Stomach (tissue), 8 donors: ENCODE measurements at regions not wholly inside any gene's neighbourhood (a gene's known extent, or its start where the extent isn't known, plus 50 kb on each side); places are given as distances from the start of the nearest gene placed in this dataset.
"Not testable (repeated sequence)": the region's sequence is repeated elsewhere in the genome, so short reads cannot be mapped to it uniquely, and the experiment has no call there.

Source experiments
- DNase-seq, 2 donors: peaks; one replicate each; pipeline versions ENCODE4 v3.0.0 to v3.0.0-alpha.2; 2013 to 2019
- H3K27ac ChIP-seq, 5 donors: fragments of 200-600 bp in 4 of 5; sonication (generic) in 4 of 5; one replicate each; pipeline ENCODE4 v1.5.1; 2013 to 2019; ENCODE audit warnings: mild to moderate bottlenecking in 1 of 5, moderate library complexity in 1 of 5
- H3K27me3 ChIP-seq, 3 donors: fragments of 200-600 bp; sonication (generic); one replicate each; pipeline ENCODE4 v1.5.1; 2017 to 2019; ENCODE audit warnings: mixed run types in 1 of 3
- H3K36me3 ChIP-seq, 4 donors: fragments of 200-600 bp; sonication (generic); 1 replicate in 3 of 4; 2 replicates in 1 of 4; pipeline ENCODE4 v1.5.1; 2016 to 2019
- H3K4me1 ChIP-seq, 4 donors: fragments of 200-600 bp; sonication (generic); one replicate each; pipeline ENCODE4 v1.5.1; 2016 to 2019
- H3K4me3 ChIP-seq, 4 donors: fragments of 200-600 bp; sonication (generic) in 3 of 4; one replicate each; pipeline ENCODE4 v1.5.1; 2016 to 2019; ENCODE audit warnings: mild to moderate bottlenecking in 1 of 4
- H3K9me3 ChIP-seq, 4 donors: fragments of 200-600 bp; sonication (generic); one replicate each; pipeline ENCODE4 v1.5.1; 2016 to 2019
- EP300 ChIP-seq: sonication (generic); formaldehyde crosslinking; IDR thresholded peaks from one replicate; pipeline ENCODE4 v1.6.1; 2017; ENCODE audit warnings: antibody characterized with exemption
- POLR2A ChIP-seq, 4 donors: fragments of 450-650 bp; IDR thresholded peaks; one replicate each; pipeline ENCODE4 v1.6.1; 2016; ENCODE audit warnings: antibody characterized with exemption in 4 of 4, control low read depth in 2 of 4, mild to moderate bottlenecking in 1 of 4, moderate library complexity in 1 of 4
- POLR2AphosphoS5 ChIP-seq, 3 donors: sonication (generic); formaldehyde crosslinking; IDR thresholded peaks; one replicate each; pipeline ENCODE4 v1.6.1; 2016; ENCODE audit warnings: antibody characterized with exemption in 3 of 3
- WGBS, 5 donors: extraction: QIAGEN DNeasy Blood & Tissue Kit in 3 of 5; methylation state at CpG; one replicate each; pipeline versions ENCODE4 v1.1.5 to v1.1.7; 2013 to 2018; 5-methylcytosine and 5-hydroxymethylcytosine counted together
- intact Hi-C: fragments of 100-400 bp; cut with DNase I; formaldehyde crosslinking; loops from one replicate; pipeline ENCODE4 v1.15.1; 2023; ENCODE audit warnings: low total_unique reads
- TF ChIP-seq, protein P1 (sequence below), 7 experiments: fragments of 450-650 bp in 4 of 7; fragments of 200-600 bp in 3 of 7; sonication (generic) in 3 of 7; IDR thresholded peaks; one replicate each; pipeline ENCODE4 v1.5.1; 2016 to 2019; ENCODE audit warnings: antibody characterized with exemption in 7 of 7, control low read depth in 2 of 7, mild to moderate bottlenecking in 1 of 7
- donor health status: healthy with polysubstance abuse.
- donor health status: Bipolar disorder and iron deficiency.
- donor health status: healthy.

DNA sequence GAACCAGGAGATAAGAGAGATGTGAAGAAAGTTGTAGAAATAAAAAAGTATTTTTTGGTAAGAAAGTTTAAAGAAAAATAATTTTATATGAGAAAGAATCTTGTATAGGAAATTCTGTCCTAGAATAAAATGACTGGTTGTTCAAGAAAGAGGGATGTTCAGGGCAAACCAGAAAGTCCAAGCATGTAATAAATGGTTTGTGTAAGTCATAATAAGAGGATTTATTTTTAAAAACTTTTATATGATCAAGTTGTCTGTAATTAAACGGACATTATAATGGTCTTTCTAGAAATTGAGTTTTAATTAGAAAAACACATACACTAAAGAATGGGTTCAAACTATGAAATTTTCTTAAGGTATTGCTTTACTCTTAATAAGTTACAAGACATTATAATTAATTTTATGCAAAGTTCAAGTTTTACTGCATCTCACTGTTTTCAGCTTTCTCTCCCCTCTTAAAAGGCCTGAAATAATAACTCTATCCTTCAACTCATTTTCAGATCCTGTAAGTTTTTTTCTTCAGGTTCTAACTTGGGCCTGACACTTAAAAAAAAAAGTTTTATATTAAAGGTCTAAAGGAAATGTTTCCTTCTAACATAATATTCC is 56.1 kb upstream of the ZNF300 start:
- Histone ChIP-seq H3K27me3 (peaks cover 0 to 7% (median 0%) of the 10 kb centered on the region in 3 donors), H3K9me3 (peaks cover 0 to 72% (median 47%) of the 10 kb centered on the region in 4 donors), H3K27ac (no peak overlapping the region), H3K4me1 (no peaks in the 10 kb centered on the region), H3K4me3 (no peak overlapping the region), H3K36me3 (no peaks in the 10 kb centered on the region)
- TF ChIP-seq POLR2A (IDR thresholded peaks at IDR 0.05) (no peak), EP300 (no peak), POLR2AphosphoS5 (IDR thresholded peaks at IDR 0.05) (no peak)
- TF ChIP-seq, protein P1, sequence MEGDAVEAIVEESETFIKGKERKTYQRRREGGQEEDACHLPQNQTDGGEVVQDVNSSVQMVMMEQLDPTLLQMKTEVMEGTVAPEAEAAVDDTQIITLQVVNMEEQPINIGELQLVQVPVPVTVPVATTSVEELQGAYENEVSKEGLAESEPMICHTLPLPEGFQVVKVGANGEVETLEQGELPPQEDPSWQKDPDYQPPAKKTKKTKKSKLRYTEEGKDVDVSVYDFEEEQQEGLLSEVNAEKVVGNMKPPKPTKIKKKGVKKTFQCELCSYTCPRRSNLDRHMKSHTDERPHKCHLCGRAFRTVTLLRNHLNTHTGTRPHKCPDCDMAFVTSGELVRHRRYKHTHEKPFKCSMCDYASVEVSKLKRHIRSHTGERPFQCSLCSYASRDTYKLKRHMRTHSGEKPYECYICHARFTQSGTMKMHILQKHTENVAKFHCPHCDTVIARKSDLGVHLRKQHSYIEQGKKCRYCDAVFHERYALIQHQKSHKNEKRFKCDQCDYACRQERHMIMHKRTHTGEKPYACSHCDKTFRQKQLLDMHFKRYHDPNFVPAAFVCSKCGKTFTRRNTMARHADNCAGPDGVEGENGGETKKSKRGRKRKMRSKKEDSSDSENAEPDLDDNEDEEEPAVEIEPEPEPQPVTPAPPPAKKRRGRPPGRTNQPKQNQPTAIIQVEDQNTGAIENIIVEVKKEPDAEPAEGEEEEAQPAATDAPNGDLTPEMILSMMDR (IDR thresholded peaks at IDR 0.05) = no peak
- no peak for DNase-seq
- intact Hi-C loops = no loop called here
- 39 to 94% (median 53%) methylated on average over 1 of the region's 1 CpG for WGBS, 5 donors

DNA sequence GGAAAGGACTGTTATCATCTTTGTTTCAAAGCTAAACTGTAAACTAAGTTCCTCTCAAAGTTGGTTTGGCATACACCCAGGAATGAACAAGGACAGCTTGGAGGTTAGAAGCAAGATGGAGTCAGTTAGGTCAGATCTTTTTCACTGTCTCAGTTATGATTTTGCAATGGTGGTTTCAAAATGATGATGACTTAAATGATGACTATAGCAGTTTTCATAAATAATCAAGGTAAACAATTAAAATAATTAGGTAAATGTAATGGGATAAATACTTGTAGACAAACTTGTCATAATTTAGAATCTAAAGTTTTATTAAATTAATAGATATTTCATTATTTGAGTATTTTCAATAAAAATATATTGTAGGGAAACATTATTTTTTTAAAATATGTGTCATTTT is 55.5 kb upstream of the ZNF300 start:
- H3K36me3 ChIP-seq, H3K27ac ChIP-seq, H3K4me3 ChIP-seq, DNase-seq, H3K4me1 ChIP-seq, intact Hi-C loops, H3K27me3 ChIP-seq: not testable (repeated sequence)
- H3K9me3 ChIP-seq = peaks cover 0 to 73% (median 51%) of the 10 kb centered on the region in 4 donors
